Mesothelial cell of epicardium (in vitro differentiated cells): ENCODE measurements at regions not wholly inside any gene's neighbourhood (a gene's known extent, or its start where the extent isn't known, plus 50 kb on each side); places are given as distances from the start of the nearest gene placed in this dataset.

Experiments used
- DNase-seq, 2 experiments: peaks; one replicate each; pipeline ENCODE4 v3.0.0; 2021; ENCODE audit warnings: low spot score in 2 of 2; ENCODE audit not compliant: unreplicated experiment in 2 of 2
- H3K27ac Mint-ChIP-seq: 2 replicates; pipeline ENCODE4 v1.8.0; 2021; ENCODE audit warnings: mixed read lengths
- H3K27me3 Mint-ChIP-seq: 2 replicates; pipeline ENCODE4 v1.8.0; 2021; ENCODE audit warnings: low read depth, mixed read lengths
- H3K36me3 Mint-ChIP-seq: 2 replicates; pipeline ENCODE4 v1.8.0; 2021; ENCODE audit warnings: mixed read lengths
- H3K4me1 Mint-ChIP-seq: 2 replicates; pipeline ENCODE4 v1.8.0; 2021; ENCODE audit warnings: mixed read lengths
- H3K4me3 Mint-ChIP-seq: 2 replicates; pipeline ENCODE4 v1.8.0; 2021; ENCODE audit warnings: mild to moderate bottlenecking, moderate library complexity, mixed read lengths
- H3K9me3 Mint-ChIP-seq: 2 replicates; pipeline ENCODE4 v1.8.0; 2021; ENCODE audit warnings: mixed read lengths
- CTCF ChIP-seq: fragments of 200-600 bp; sonication (generic); IDR thresholded peaks from one replicate; pipeline ENCODE4 v1.5.0; 2021; ENCODE audit warnings: antibody characterized with exemption; ENCODE audit not compliant: unreplicated experiment

- DNase-seq: no peak
- Mint-ChIP-seq H3K9me3 (no peaks in the 10 kb centered on the region), H3K4me3 (no peak overlapping the region), H3K27me3 (no peaks in the 10 kb centered on the region), H3K4me1 (no peaks in the 10 kb centered on the region), H3K27ac (no peak overlapping the region), H3K36me3 (no peaks in the 10 kb centered on the region)
- TF ChIP-seq CTCF: no peak
These were observed 182.2 kb downstream of the NNT start for GRCh38 chr5:43785198-43785597.

GRCh38 chr5:43780586-43780985, 177.6 kb downstream of the NNT start:
- no peak for DNase-seq
- no peak overlapping the region for H3K27ac Mint-ChIP-seq
- H3K4me3 Mint-ChIP-seq: no peak overlapping the region
- H3K36me3 Mint-ChIP-seq: no peaks in the 10 kb centered on the region
- H3K9me3 Mint-ChIP-seq: peaks cover 14% of the 10 kb centered on the region
- TF ChIP-seq CTCF: no peak
- H3K27me3 Mint-ChIP-seq: no peaks in the 10 kb centered on the region
- H3K4me1 Mint-ChIP-seq: peaks cover under 1% of the 10 kb centered on the region

- no peaks in the 10 kb centered on the region for H3K27me3 Mint-ChIP-seq
- peak overlapping the region; percentile 11 for H3K27ac Mint-ChIP-seq
- H3K4me3 Mint-ChIP-seq: no peak overlapping the region
- TF ChIP-seq CTCF: no peak
- DNase-seq: no peak
- H3K9me3 Mint-ChIP-seq: peaks cover 14% of the 10 kb centered on the region
- peaks cover 31% of the 10 kb centered on the region for H3K4me1 Mint-ChIP-seq
- no peaks in the 10 kb centered on the region for H3K36me3 Mint-ChIP-seq
These were observed 172.0 kb downstream of the NNT start for GRCh38 chr5:43774881-43775399.

DNA sequence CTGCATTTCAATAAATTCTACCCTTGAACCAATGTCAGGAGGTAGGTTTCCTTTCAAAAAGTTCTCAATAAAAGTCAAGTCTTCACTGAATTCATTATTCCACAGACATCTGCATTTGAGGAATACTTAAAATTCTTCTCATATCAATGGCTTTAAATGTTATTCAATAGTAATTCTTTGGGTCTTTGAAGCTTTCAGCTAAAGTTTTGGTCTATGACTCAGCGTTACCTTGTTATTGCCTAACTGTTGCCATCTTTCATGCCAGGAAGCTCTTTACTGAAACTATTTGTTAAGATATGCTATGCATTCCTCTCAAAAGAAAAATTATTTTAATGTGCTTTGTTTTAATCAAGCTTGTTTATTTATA, 170.5 kb downstream of the NNT start:
- Mint-ChIP-seq H3K27me3 (no peaks in the 10 kb centered on the region), H3K27ac (peak overlapping the region; percentile 67), H3K36me3 (no peaks in the 10 kb centered on the region)

GRCh38 chr5:43772764-43773477, 169.9 kb downstream of the NNT start:
- peaks cover 38% of the 10 kb centered on the region for H3K4me1 Mint-ChIP-seq
- peak overlapping the region; percentile 67 for H3K27ac Mint-ChIP-seq

More for the DNA sequence above, 170.5 kb downstream of the NNT start:
- Mint-ChIP-seq H3K9me3 (peaks cover 16% of the 10 kb centered on the region), H3K4me1 (peaks cover 38% of the 10 kb centered on the region), H3K4me3 (no peak overlapping the region)
- no peak for TF ChIP-seq CTCF
- DNase-seq: no peak

More at GRCh38 chr5:43772764-43773477, 169.9 kb downstream of the NNT start:
- no peak for TF ChIP-seq CTCF
- H3K9me3 Mint-ChIP-seq: peaks cover 10% of the 10 kb centered on the region
- no peak overlapping the region for H3K4me3 Mint-ChIP-seq
- no peak for DNase-seq
- no peaks in the 10 kb centered on the region for H3K36me3 Mint-ChIP-seq
- H3K27me3 Mint-ChIP-seq: no peaks in the 10 kb centered on the region
